GM12878 (cell line): ENCODE measurements at regions not wholly inside any gene's neighbourhood (a gene's known extent, or its start where the extent isn't known, plus 50 kb on each side); places are given as distances from the start of the nearest gene placed in this dataset.

ENCODE experiments used
- ATAC-seq: fragments of 200-7000 bp; cut with Tn5 transposase; 3 replicates; pipeline ENCODE4 v1.9.1; 2020; ENCODE audit warnings: mild to moderate bottlenecking, moderate library complexity
- BruUV-seq: library from RNA; stranded (reverse); fragments of 400-500 nt; replicated peaks from 2 replicates; lab custom pipeline; 2021; lab: Mats Ljungman, UMichigan
- CTCF ChIA-PET: fragments of 300-600 bp; sonication (Branson Sonifier 250); formaldehyde crosslinking; extraction: SDS; loops from one replicate; lab custom pipeline; 2021; ENCODE audit warnings: inconsistent platforms; lab: Yijun Ruan, JAX
- POLR2A ChIA-PET: fragments of 350-600 bp; formaldehyde crosslinking; extraction: SDS; loops from one replicate; lab custom pipeline; 2021; ENCODE audit warnings: inconsistent platforms; lab: Charles Lee
- RAD21 ChIA-PET: fragments of 300-600 bp; sonication (Branson Sonifier 250); formaldehyde crosslinking; loops from one replicate; lab custom pipeline; 2023; ENCODE audit warnings: antibody characterized with exemption; ENCODE audit not compliant: unreplicated experiment; lab: Charles Lee
- SMC1A ChIA-PET: fragments of 300-600 bp; sonication (Branson Sonifier 250); formaldehyde crosslinking; loops from one replicate; lab custom pipeline; 2023; ENCODE audit not compliant: unreplicated experiment, uncharacterized antibody; lab: Charles Lee
- DNase-seq: peaks from one replicate; pipeline ENCODE4 v3.0.0-alpha.2; 2011; ENCODE audit warnings: low read depth, low spot score
- FAIRE-seq: peaks from 3 replicates; lab custom pipeline; 2011; peaks lifted over from hg19 to GRCh38; lab: Jason Lieb, UNC
- H2AFZ ChIP-seq: 2 replicates; pipeline ENCODE4 v1.6.0; 2011; ENCODE audit warnings: low read depth, low read length, control low read depth; ENCODE audit not compliant: control insufficient read depth
- H3K27ac ChIP-seq: 2 replicates; pipeline ENCODE4 v1.5.1; 2011; ENCODE audit warnings: control low read depth; ENCODE audit not compliant: control insufficient read depth, insufficient read depth
- H3K27me3 ChIP-seq, 2 experiments: replicated peaks in 1 of 2; 2 replicates each; pipeline versions ENCODE4 v1.6.0 to v1.6.1; 2011; ENCODE audit warnings: low read length in 1 of 2; ENCODE audit not compliant: control insufficient read depth in 2 of 2, insufficient read depth in 2 of 2
- H3K36me3 ChIP-seq, 2 experiments: 2 replicates each; pipeline ENCODE4 v1.5.1; 2011; ENCODE audit warnings: low read length in 1 of 2; ENCODE audit not compliant: control insufficient read depth in 2 of 2, insufficient read depth in 2 of 2
- H3K4me1 ChIP-seq: 2 replicates; pipeline ENCODE4 v1.6.1; 2011; ENCODE audit warnings: mild to moderate bottlenecking, low read length, moderate library complexity, mixed read lengths; ENCODE audit not compliant: control insufficient read depth, insufficient read depth
- H3K4me2 ChIP-seq: 2 replicates; pipeline ENCODE4 v1.6.0; 2011; ENCODE audit warnings: control low read depth; ENCODE audit not compliant: control insufficient read depth, insufficient read depth
- H3K4me3 ChIP-seq: fragments of 200-600 bp; sonication (generic); 2 replicates; pipeline ENCODE4 v1.5.1; 2016
- H3K79me2 ChIP-seq: 2 replicates; pipeline ENCODE4 v1.6.0; 2011; ENCODE audit warnings: low read length; ENCODE audit not compliant: control insufficient read depth, insufficient read depth
- H3K9ac ChIP-seq: 2 replicates; pipeline ENCODE4 v1.8.0; 2011; ENCODE audit warnings: low read length, control low read depth, mixed read lengths; ENCODE audit not compliant: control insufficient read depth, insufficient read depth
- H3K9me3 ChIP-seq: replicated peaks from 3 replicates; pipeline ENCODE4 v1.5.1; 2011; ENCODE audit warnings: mild to moderate bottlenecking, low read length; ENCODE audit not compliant: control insufficient read depth, insufficient read depth
- H4K20me1 ChIP-seq: 2 replicates; pipeline ENCODE4 v1.6.0; 2011; ENCODE audit not compliant: control insufficient read depth, insufficient read depth
- ATF7 ChIP-seq: fragments of 450-650 bp; IDR thresholded peaks from 2 replicates; pipeline ENCODE4 v1.6.1; 2016; ENCODE audit warnings: low read depth, mild to moderate bottlenecking
- BACH1 ChIP-seq: fragments of 450-650 bp; IDR thresholded peaks from 2 replicates; pipeline ENCODE4 v1.6.1; 2017; ENCODE audit warnings: mild to moderate bottlenecking, borderline replicate concordance
- BRCA1 ChIP-seq: IDR thresholded peaks from 2 replicates; pipeline ENCODE4 v1.6.1; 2011; ENCODE audit warnings: low read depth, low read length, improper control_type of control experiment
- CEBPB ChIP-seq, 2 experiments: fragments of 150-350 bp in 1 of 2; IDR thresholded peaks; 2 replicates each; pipeline ENCODE4 v1.6.1; 2012 to 2014; ENCODE audit warnings: low read depth in 2 of 2, low read length in 2 of 2, borderline replicate concordance in 1 of 2, inconsistent platforms in 1 of 2
- CREM ChIP-seq: IDR thresholded peaks from 2 replicates; pipeline ENCODE4 v1.6.1; 2014; ENCODE audit warnings: antibody characterized with exemption, low read depth
- FOS ChIP-seq: IDR thresholded peaks from 3 replicates; pipeline ENCODE4 v1.6.1; 2011; ENCODE audit warnings: borderline replicate concordance; ENCODE audit not compliant: insufficient read length; ENCODE audit errors: extremely low read depth
- POLR2A ChIP-seq: IDR thresholded peaks from 2 replicates; pipeline ENCODE4 v1.6.1; 2011; ENCODE audit warnings: low read depth, mild to moderate bottlenecking, low read length
- SREBF1 ChIP-seq: IDR thresholded peaks from 2 replicates; pipeline ENCODE4 v1.6.1; 2012; ENCODE audit warnings: mild to moderate bottlenecking, low read length
- SRF ChIP-seq, 2 experiments: IDR thresholded peaks; 2 replicates each; pipeline ENCODE4 v1.6.1; 2011; ENCODE audit warnings: low read depth in 2 of 2, low read length in 2 of 2, mild to moderate bottlenecking in 1 of 2, moderate library complexity in 1 of 2
- WGBS: methylation state at CpG from one replicate; pipeline ENCODE4 v1.1.6; 2016; ENCODE audit warnings: low lambda C conversion rate; ENCODE audit not compliant: insufficient replicate concordance, insufficient coverage; ENCODE audit errors: missing lambda C conversion rate; 5-methylcytosine and 5-hydroxymethylcytosine counted together
- in situ Hi-C: fragments of 300-500 bp; cut with MboI; formaldehyde crosslinking; loops from 9 replicates; pipeline ENCODE4 v1.14.3; 2018; ENCODE audit warnings: mixed read lengths
- intact Hi-C: fragments of 100-400 bp; cut with micrococcal nuclease; formaldehyde crosslinking; loops from one replicate; pipeline ENCODE4 v1.14.2; 2022; ENCODE audit not compliant: unreplicated experiment
- TF ChIP-seq, protein P1 (sequence below): IDR thresholded peaks from 2 replicates; pipeline ENCODE4 v1.6.1; 2012; ENCODE audit warnings: low read depth, low read length, improper control_type of control experiment
- TF ChIP-seq, protein P2 (sequence below): fragments of 450-650 bp; formaldehyde crosslinking; IDR thresholded peaks from 2 replicates; pipeline ENCODE4 v1.4.0; 2022; ENCODE audit warnings: mild to moderate bottlenecking, moderate library complexity
- TF ChIP-seq, protein P3 (sequence below): IDR thresholded peaks from 2 replicates; pipeline ENCODE4 v1.6.1; 2011; ENCODE audit warnings: borderline replicate concordance, low read depth, mild to moderate bottlenecking, moderate library complexity, low read length; ENCODE audit not compliant: insufficient read depth, poor library complexity, severe bottlenecking
- TF ChIP-seq, protein P4 (sequence below): IDR thresholded peaks from 2 replicates; pipeline ENCODE4 v1.6.1; 2012; ENCODE audit warnings: low read depth, low read length, improper control_type of control experiment
- TF ChIP-seq, protein P5 (sequence below): IDR thresholded peaks from 2 replicates; pipeline ENCODE4 v1.6.1; 2011; ENCODE audit warnings: low read depth, low read length, improper control_type of control experiment, borderline replicate concordance

DNA sequence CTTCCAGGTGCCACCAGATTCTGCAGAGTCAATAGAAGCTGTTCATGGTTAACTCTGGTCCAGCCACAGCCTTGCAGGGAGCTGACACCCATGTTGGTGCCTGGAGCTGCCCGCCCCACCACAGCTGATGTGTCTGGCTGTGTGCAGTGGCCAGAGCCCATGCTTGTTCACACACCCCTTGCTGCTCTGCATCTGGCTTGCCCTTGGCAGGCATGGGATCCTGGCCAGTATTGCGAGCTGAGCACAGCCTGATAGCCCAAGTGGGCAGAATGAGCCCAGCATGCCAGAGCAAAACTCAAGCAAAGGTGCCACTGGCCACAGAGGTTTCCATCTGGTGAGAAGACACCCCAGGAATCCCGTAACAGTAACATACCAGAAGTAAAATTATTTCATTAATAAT is 843.6 kb downstream of the SORCS1 start (continued):
- TF ChIP-seq, protein P1, sequence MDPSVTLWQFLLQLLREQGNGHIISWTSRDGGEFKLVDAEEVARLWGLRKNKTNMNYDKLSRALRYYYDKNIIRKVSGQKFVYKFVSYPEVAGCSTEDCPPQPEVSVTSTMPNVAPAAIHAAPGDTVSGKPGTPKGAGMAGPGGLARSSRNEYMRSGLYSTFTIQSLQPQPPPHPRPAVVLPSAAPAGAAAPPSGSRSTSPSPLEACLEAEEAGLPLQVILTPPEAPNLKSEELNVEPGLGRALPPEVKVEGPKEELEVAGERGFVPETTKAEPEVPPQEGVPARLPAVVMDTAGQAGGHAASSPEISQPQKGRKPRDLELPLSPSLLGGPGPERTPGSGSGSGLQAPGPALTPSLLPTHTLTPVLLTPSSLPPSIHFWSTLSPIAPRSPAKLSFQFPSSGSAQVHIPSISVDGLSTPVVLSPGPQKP: no peak

DNA sequence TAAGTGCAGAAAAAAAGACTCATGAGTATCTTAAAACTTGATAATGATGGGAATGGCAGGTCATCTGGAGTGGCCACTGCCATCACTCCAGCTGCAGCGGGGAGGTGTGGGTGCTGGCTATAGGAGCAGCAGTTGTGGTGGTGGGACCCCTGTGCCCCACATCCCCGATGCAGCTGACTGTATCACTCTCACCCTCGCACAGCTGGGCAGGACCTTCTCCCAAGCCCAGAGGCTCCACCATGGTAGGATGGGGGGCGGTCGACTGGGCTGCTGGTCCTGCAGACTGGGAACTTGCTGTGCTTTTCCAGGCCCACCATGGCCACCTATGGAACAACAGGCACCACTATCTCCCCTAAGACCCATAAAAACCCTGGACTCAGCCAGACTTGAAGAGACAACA is 844.4 kb downstream of the SORCS1 start:
- Histone ChIP-seq H3K4me3 (no peak overlapping the region), H3K4me2 (no peak overlapping the region), H3K4me1 (no peaks in the 10 kb centered on the region), H2AFZ (no peak overlapping the region), H3K27ac (no peak overlapping the region), H3K27me3 (no peaks in the 10 kb centered on the region), H4K20me1 (no peaks in the 10 kb centered on the region), H3K9ac (no peak overlapping the region), H3K79me2 (no peaks in the 10 kb centered on the region), H3K36me3 (no peaks in the 10 kb centered on the region), H3K9me3 (no peaks in the 10 kb centered on the region)
- ChIA-PET CTCF (no interaction called here), POLR2A (no interaction called here), SMC1A (interaction anchor here (1.9 kb wide), 1 partner anchor 9 kb away, joined by 6 read pairs; no protein-coding TSS in a partner anchor), RAD21 (no interaction called here)
- no peak for DNase-seq
- BruUV-seq: no TSS peak
- intact Hi-C loops: no loop called here
- no peak for FAIRE-seq
- TF ChIP-seq SREBF1 (no peak), FOS (no peak), ATF7 (no peak), BRCA1 (no peak), CREM (no peak), SRF (IDR thresholded peaks at IDR 0.05; ENCODE audit: low read depth in 2 of 2, low read length in 2 of 2) (no peak), POLR2A (no peak), CEBPB (IDR thresholded peaks at IDR 0.05; ENCODE audit: borderline replicate concordance in 1 of 2, low read depth in 2 of 2, low read length in 2 of 2) (no peak), BACH1 (no peak)
- TF ChIP-seq, protein P2, sequence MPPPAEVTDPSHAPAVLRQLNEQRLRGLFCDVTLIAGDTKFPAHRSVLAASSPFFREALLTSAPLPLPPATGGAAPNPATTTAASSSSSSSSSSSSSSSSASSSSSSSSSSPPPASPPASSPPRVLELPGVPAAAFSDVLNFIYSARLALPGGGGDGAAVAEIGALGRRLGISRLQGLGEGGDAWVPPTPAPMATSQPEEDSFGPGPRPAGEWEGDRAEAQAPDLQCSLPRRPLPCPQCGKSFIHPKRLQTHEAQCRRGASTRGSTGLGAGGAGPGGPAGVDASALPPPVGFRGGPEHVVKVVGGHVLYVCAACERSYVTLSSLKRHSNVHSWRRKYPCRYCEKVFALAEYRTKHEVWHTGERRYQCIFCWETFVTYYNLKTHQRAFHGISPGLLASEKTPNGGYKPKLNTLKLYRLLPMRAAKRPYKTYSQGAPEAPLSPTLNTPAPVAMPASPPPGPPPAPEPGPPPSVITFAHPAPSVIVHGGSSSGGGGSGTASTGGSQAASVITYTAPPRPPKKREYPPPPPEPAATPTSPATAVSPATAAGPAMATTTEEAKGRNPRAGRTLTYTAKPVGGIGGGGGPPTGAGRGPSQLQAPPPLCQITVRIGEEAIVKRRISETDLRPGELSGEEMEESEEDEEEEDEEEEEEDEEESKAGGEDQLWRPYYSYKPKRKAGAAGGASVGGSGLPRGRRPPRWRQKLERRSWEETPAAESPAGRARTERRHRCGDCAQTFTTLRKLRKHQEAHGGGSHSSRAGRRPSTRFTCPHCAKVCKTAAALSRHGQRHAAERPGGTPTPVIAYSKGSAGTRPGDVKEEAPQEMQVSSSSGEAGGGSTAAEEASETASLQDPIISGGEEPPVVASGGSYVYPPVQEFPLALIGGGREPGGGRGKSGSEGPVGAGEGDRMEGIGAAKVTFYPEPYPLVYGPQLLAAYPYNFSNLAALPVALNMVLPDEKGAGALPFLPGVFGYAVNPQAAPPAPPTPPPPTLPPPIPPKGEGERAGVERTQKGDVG (CRISPR knock-in tag): no peak
- TF ChIP-seq, protein P3, sequence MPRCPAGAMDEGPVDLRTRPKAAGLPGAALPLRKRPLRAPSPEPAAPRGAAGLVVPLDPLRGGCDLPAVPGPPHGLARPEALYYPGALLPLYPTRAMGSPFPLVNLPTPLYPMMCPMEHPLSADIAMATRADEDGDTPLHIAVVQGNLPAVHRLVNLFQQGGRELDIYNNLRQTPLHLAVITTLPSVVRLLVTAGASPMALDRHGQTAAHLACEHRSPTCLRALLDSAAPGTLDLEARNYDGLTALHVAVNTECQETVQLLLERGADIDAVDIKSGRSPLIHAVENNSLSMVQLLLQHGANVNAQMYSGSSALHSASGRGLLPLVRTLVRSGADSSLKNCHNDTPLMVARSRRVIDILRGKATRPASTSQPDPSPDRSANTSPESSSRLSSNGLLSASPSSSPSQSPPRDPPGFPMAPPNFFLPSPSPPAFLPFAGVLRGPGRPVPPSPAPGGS: no peak
- TF ChIP-seq, protein P4, sequence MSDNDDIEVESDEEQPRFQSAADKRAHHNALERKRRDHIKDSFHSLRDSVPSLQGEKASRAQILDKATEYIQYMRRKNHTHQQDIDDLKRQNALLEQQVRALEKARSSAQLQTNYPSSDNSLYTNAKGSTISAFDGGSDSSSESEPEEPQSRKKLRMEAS: no peak
- TF ChIP-seq, protein P5, sequence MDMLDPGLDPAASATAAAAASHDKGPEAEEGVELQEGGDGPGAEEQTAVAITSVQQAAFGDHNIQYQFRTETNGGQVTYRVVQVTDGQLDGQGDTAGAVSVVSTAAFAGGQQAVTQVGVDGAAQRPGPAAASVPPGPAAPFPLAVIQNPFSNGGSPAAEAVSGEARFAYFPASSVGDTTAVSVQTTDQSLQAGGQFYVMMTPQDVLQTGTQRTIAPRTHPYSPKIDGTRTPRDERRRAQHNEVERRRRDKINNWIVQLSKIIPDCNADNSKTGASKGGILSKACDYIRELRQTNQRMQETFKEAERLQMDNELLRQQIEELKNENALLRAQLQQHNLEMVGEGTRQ: no peak
- in situ Hi-C loops: no loop called here
- 26% methylated on average over 4 of the region's 5 CpGs for WGBS
- no peak for ATAC-seq
